NCI-H2029 treated with DMSO at 0.1 percent for 48 hours (cell line): ENCODE measurements at regions not wholly inside any gene's neighbourhood (a gene's known extent, or its start where the extent isn't known, plus 50 kb on each side); places are given as distances from the start of the nearest gene placed in this dataset.
"Not testable (repeated sequence)": the region's sequence is repeated elsewhere in the genome, so short reads cannot be mapped to it uniquely, and the experiment has no call there.

Experiments
- DNase-seq: peaks from one replicate; lab custom pipeline; 2025; lab: John Stamatoyannopoulos, UW

DNA sequence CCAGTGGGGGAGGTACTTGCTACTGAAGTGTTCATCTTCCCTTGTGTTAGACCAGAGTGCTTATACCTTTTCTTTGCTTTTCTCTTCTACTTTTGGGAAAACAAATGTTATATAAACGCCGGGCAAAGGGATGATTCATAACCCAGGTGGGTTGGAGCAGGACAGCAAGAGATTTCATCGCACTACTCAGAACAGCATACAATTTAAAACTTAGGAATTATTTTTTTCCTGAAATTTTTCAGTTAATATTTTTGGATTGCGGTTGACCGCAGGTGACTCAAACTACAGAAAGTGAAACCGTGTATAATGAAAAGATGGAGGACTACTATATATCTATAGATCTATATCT, 270.0 kb upstream of the RGMA start:
- no peak for DNase-seq

DNA sequence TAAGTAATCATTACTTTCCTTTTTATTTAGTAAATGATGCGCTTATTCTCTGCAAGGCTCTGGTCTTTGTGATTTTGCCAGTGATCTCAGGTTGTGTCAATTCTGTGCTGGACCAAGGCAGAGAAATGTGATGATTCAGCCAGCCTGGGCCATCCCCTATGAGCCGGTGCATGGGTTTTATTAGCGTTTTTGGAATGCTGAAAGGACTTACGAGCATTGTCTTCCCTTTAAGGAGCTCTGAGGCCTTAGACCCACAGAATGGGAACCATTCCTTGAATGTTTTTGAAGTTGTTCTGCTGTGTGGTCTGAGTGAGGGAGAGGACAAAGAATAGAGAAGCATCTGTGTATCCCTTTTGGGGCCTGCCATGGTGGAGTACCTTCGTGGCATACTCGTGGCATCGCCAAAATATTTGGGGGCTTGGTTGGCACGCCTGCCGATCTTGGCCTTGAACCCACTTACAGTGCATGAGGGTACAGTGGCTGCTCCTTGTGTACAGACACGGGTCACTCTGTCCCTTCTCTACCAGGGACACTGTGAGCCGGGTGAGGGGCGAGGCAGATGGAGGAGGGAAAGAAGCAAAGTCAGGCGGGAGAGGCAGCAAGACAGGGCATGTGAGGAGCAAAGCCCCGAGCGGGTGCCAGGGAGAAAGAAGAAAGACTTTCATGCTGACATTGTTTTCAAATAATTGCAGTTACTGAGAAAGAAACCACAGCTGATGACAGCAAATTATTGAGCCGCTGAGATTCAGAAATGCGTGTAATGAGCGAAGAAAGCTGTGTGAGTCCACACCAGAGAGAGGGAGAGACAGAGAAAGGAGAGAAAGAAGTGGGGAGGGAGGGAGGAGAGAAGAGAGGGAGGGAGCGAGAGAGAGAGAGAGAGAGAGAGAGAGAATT, 269.4 kb upstream of the RGMA start:
- DNase-seq = no peak

DNA sequence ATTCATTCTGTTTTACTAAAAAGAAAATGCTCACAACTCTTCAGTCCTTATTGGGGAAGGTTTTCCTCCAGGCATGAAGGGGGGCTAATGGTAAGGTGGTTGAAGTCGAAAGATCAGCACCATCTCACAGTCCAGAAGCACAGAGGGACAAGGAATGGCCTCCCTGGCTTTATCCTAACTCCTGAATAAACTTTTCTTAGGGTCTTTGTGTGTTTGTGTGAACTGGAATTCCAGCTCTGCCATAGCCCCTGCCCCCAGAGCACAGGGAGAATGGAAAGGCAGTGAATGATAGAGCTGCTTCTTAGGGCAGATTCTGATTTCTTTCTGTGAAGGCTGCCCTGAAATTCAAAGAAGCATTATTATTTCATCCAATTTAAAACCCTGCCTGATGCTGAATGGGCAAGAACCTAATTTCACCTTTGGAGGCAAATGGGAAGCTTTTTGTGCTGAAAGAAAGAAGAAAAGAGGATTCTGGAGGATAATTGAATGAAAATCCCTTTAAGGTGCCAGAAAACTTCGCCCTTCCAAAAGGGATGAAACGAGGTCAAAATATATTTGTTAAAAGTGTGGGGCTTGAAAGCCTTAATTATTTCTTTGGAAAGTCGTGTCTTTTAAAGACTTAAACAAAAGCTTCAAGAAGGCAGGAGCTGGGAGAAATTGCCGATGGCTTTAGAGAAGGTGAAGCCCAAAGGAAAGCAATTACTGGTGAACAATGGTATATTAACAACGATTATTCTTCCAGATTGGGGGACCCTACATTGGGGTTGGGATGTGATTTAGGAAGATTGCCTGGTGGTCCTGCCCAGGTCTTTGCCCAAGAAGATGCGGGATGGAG, 259.9 kb upstream of the RGMA start:
- DNase-seq = no peak

DNA sequence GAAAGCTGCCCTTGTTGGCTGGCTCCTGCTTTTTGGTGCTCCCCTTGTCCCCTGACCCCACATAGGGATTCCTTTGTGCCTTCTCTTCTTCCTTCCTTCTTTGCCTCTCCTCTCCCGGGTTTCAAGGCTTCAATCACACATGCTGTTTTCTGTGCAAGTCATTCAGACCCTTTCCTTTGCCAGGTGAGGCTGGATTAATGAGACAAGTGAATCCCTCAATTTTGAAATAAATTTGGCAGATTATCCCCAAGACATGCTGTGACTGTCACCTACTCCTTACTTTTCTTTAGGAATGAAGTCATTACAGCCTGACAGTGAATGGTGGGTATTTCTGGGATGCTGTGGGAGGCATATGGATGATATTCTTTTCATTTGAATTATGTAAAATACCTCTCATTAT, 259.0 kb upstream of the RGMA start:
- no peak for DNase-seq

DNA sequence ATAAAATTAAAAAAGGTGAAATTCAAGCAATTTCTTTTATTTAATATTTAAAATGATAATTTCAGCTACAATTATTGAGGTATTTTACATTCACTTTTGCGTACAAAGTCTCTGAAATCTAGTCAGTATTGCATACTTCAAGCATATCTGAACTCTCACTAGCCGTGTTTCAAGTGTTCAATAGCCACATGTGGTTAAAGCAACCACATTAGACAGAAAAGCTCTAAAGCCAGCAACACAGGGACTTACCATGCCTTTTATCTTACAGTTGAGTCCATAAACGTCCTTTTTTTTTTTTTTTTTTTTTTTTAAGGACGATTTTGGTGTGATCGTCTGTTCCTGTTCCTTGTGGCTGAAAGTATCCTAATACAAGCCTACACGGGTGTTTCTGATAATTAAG, 257.0 kb upstream of the RGMA start:
- DNase-seq = no peak

GRCh38 chr15:93343402-93343801, 254.4 kb upstream of the RGMA start:
- not testable (repeated sequence) for DNase-seq

GRCh38 chr15:93341164-93341563, 252.2 kb upstream of the RGMA start:
- no peak for DNase-seq

GRCh38 chr15:93340406-93340805, 251.4 kb upstream of the RGMA start:
- no peak for DNase-seq

GRCh38 chr15:93333796-93334195, 244.8 kb upstream of the RGMA start:
- DNase-seq = no peak

DNA sequence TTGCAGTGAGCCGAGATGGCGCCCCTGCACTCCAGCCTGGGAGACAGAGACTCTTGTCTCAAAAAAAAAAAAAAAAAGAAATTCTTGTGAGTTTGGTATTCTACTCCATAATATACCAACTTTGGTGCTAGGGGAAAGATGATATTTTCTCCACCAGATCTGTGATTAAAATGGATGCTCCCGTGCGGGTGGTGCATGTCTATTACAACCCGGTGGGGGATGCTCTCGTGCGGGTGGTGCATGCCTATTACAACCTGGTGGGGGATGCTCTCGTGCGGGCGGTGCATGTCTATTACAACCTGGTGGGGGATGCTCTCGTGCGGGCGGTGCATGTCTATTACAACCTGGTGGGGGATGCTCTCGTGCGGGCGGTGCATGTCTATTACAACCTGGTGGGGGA, 244.1 kb upstream of the RGMA start:
- DNase-seq = not testable (repeated sequence)

- DNase-seq = no peak
Measured at GRCh38 chr15:93332168-93332553, 243.2 kb upstream of the RGMA start.

- no peak for DNase-seq
Measured at GRCh38 chr15:93331545-93332167, 242.6 kb upstream of the RGMA start.

GRCh38 chr15:93330912-93331544, 242.0 kb upstream of the RGMA start:
- no peak for DNase-seq

- no peak for DNase-seq
Measured at GRCh38 chr15:93327364-93327763, 238.4 kb upstream of the RGMA start.

GRCh38 chr15:93324186-93324975, 235.4 kb upstream of the RGMA start:
- no peak for DNase-seq

- DNase-seq = no peak
Measured at GRCh38 chr15:93321881-93322282, 232.9 kb upstream of the RGMA start.

GRCh38 chr15:93319121-93319814, 230.3 kb upstream of the RGMA start:
- no peak for DNase-seq

DNA sequence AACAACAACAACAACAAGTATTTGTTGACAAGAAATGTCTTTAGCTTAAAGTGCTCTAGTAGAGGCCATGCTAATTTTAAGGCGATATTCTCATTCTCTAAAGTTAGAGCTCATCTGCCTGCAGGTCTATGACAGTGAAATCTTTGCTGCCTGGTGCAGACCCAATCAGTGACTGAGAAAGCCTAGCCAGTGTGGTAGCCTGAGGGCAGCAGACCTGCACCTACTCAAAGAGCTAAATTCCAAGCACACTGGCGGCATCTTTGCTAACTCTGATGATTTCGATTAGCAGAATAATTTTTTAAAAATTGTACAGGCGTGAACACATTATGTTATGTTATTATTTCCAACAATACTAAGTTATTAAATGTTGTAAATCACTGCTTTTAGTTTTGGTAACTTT, 228.8 kb upstream of the RGMA start:
- no peak for DNase-seq

DNA sequence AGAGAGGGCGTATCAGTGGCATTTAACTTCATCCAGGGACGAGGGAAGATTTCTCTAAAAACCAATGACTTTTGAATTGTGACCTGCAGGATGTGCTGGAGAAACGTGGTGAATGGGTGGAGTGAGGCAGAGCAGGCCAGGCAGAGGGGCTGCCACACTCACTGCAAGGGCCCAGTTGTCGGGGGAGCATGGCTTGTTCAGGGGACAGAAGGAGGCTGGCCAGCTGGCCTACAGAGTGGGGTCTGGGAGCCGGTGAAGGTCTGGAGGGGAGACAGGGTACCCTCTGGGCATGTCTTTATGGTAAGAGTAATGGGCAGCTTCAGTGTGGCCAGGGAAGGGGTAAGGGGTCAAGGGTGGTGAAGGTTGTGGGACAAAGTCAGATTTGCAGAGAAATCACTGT, 225.2 kb upstream of the RGMA start:
- no peak for DNase-seq

GRCh38 chr15:93312891-93313486, 224.0 kb upstream of the RGMA start:
- DNase-seq = no peak

GRCh38 chr15:93311620-93312019, 222.6 kb upstream of the RGMA start:
- no peak for DNase-seq
